HG02798 (cell line): ENCODE measurements at regions not wholly inside any gene's neighbourhood (a gene's known extent, or its start where the extent isn't known, plus 50 kb on each side); places are given as distances from the start of the nearest gene placed in this dataset.
"Not testable (repeated sequence)": the region's sequence is repeated elsewhere in the genome, so short reads cannot be mapped to it uniquely, and the experiment has no call there.

Source experiments
- ATAC-seq: cut with Tn5 transposase; IDR thresholded peaks from one replicate; pipeline ENCODE4 v1.9.1; 2021; ENCODE audit warnings: mild to moderate bottlenecking; ENCODE audit not compliant: unreplicated experiment, poor library complexity

- no peak for ATAC-seq
These were observed 205.0 kb downstream of the BMP4 start for GRCh38 chr14:53751650-53752049.

GRCh38 chr14:53748691-53749090 lies 207.9 kb downstream of the BMP4 start:
- no peak for ATAC-seq

- ATAC-seq = no peak
These were observed 211.8 kb downstream of the BMP4 start for GRCh38 chr14:53744857-53745256.

GRCh38 chr14:53743371-53743770 lies 213.3 kb downstream of the BMP4 start:
- ATAC-seq = no peak

- no peak for ATAC-seq
These were observed 214.4 kb downstream of the BMP4 start for GRCh38 chr14:53742233-53742620.

- no peak for ATAC-seq
These were observed 215.0 kb downstream of the BMP4 start for GRCh38 chr14:53741479-53742232.

GRCh38 chr14:53740570-53740969 lies 216.1 kb downstream of the BMP4 start:
- no peak for ATAC-seq

GRCh38 chr14:53735916-53736315 lies 220.7 kb downstream of the BMP4 start:
- ATAC-seq = no peak

GRCh38 chr14:53723221-53723620 lies 233.4 kb downstream of the BMP4 start:
- no peak for ATAC-seq

- ATAC-seq = no peak
These were observed 237.1 kb downstream of the BMP4 start for GRCh38 chr14:53719536-53719935.

- no peak for ATAC-seq
These were observed 240.0 kb downstream of the BMP4 start for GRCh38 chr14:53716578-53716977.

GRCh38 chr14:53715193-53715721 lies 241.4 kb downstream of the BMP4 start:
- no peak for ATAC-seq

- no peak for ATAC-seq
These were observed 242.0 kb downstream of the BMP4 start for GRCh38 chr14:53714495-53715192.

- not testable (repeated sequence) for ATAC-seq
These were observed 243.7 kb downstream of the BMP4 start for GRCh38 chr14:53712901-53713300.

- ATAC-seq = no peak
These were observed 245.4 kb downstream of the BMP4 start for GRCh38 chr14:53711205-53711604.

- ATAC-seq = no peak
These were observed 246.0 kb downstream of the BMP4 start for GRCh38 chr14:53710615-53711014.

GRCh38 chr14:53709381-53709780 lies 247.2 kb downstream of the BMP4 start:
- ATAC-seq = no peak

- ATAC-seq = no peak
These were observed 253.2 kb downstream of the BMP4 start for GRCh38 chr14:53703457-53703856.

GRCh38 chr14:53701108-53701875 lies 255.3 kb downstream of the BMP4 start:
- ATAC-seq = peak; percentile 58

GRCh38 chr14:53696217-53696965 lies 260.2 kb downstream of the BMP4 start:
- no peak for ATAC-seq
